Activated B cell treated with CpG ODN at 0.5 μM for 24 hours (primary cell): ENCODE measurements at regions not wholly inside any gene's neighbourhood (a gene's known extent, or its start where the extent isn't known, plus 50 kb on each side); places are given as distances from the start of the nearest gene placed in this dataset.

ENCODE experiments used
- ATAC-seq: fragments of 200-7000 bp; cut with Tn5 transposase; one replicate; pipeline ENCODE4 v1.10.0; 2021; ENCODE audit warnings: low read depth, mild to moderate bottlenecking, moderate library complexity
- CTCF ChIA-PET: fragments of 350-600 bp; sonication (Branson Sonifier 250); formaldehyde crosslinking; loops from one replicate; lab custom pipeline; 2021; ENCODE audit warnings: antibody characterized with exemption; lab: Charles Lee
- POLR2A ChIA-PET: fragments of 350-600 bp; sonication (Branson Sonifier 250); formaldehyde crosslinking; loops from one replicate; lab custom pipeline; 2021; ENCODE audit warnings: antibody characterized with exemption; lab: Charles Lee
- DNase-seq: peaks from one replicate; pipeline ENCODE4 v3.0.0; 2022
- H3K27ac Mint-ChIP-seq: one replicate; pipeline ENCODE4 v1.8.0; 2020; ENCODE audit warnings: mixed read lengths
- H3K27me3 Mint-ChIP-seq: one replicate; pipeline ENCODE4 v1.8.0; 2021; ENCODE audit warnings: mixed read lengths
- H3K36me3 Mint-ChIP-seq: one replicate; pipeline ENCODE4 v1.8.0; 2021; ENCODE audit warnings: low read depth, mixed read lengths
- H3K4me1 Mint-ChIP-seq: one replicate; pipeline ENCODE4 v1.8.0; 2021; ENCODE audit warnings: mixed read lengths
- H3K4me3 Mint-ChIP-seq: one replicate; pipeline ENCODE4 v1.8.0; 2020; ENCODE audit warnings: mild to moderate bottlenecking, mixed read lengths
- H3K9me3 Mint-ChIP-seq: one replicate; pipeline ENCODE4 v1.8.0; 2020; ENCODE audit warnings: mixed read lengths
- intact Hi-C: fragments of 100-400 bp; cut with micrococcal nuclease; formaldehyde crosslinking; loops from one replicate; pipeline ENCODE4 v1.15.1; 2024
- TF ChIP-seq, protein P1 (sequence below): fragments of 200-600 bp; IDR thresholded peaks from one replicate; pipeline ENCODE4 v1.8.0; 2022; ENCODE audit warnings: antibody characterized with exemption, mild to moderate bottlenecking

DNA sequence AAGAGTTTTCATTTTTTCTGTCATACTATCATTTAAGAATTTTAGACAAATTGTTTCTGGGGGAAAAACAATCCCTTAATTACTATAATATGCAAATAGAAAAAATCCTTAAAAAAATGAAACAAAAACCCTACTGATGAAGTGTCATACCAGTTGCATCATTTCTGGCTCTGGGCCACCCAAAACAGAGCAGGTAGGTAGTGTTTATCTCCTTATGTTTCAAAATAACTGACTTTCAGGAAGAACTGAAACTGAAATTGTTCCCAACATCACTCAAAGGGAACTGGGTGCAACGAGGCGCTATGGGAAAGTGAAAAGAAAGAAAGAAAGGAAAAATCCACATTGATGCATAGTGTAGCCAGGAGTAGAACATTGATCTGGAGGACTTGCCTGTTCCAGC is 653.1 kb upstream of the SOX9 start:
- intact Hi-C loops: no loop called here
- no peaks in the 10 kb centered on the region for H3K27me3 Mint-ChIP-seq
- POLR2A ChIA-PET: no interaction called here
- H3K4me1 Mint-ChIP-seq: no peaks in the 10 kb centered on the region
- H3K4me3 Mint-ChIP-seq: no peak overlapping the region
- CTCF ChIA-PET: no interaction called here
- ATAC-seq: no peak
- no peaks in the 10 kb centered on the region for H3K36me3 Mint-ChIP-seq
- H3K9me3 Mint-ChIP-seq: peaks cover 5% of the 10 kb centered on the region
- no peak overlapping the region for H3K27ac Mint-ChIP-seq
- TF ChIP-seq, protein P1, sequence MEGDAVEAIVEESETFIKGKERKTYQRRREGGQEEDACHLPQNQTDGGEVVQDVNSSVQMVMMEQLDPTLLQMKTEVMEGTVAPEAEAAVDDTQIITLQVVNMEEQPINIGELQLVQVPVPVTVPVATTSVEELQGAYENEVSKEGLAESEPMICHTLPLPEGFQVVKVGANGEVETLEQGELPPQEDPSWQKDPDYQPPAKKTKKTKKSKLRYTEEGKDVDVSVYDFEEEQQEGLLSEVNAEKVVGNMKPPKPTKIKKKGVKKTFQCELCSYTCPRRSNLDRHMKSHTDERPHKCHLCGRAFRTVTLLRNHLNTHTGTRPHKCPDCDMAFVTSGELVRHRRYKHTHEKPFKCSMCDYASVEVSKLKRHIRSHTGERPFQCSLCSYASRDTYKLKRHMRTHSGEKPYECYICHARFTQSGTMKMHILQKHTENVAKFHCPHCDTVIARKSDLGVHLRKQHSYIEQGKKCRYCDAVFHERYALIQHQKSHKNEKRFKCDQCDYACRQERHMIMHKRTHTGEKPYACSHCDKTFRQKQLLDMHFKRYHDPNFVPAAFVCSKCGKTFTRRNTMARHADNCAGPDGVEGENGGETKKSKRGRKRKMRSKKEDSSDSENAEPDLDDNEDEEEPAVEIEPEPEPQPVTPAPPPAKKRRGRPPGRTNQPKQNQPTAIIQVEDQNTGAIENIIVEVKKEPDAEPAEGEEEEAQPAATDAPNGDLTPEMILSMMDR: no peak
- DNase-seq: no peak

DNA sequence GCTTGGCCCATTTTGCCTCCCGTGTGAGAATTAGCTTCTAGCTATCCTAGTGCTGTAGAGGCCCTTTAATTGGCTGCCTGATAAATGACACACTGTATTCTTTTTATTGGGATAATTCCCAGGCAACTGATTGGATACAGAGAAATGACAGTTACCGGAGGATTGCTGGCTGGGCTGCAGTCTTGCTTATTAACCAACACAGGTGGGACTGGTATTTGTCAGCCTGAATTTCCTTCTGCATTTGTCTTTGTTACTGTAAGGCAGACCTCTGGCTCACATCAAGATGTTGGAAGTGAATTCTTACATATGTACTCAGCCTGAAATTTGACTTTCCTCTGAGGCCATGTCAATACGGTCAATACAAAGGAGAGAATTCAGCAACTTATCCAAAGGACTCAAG is 650.8 kb upstream of the SOX9 start:
- Mint-ChIP-seq H3K27me3 (no peaks in the 10 kb centered on the region), H3K9me3 (peaks cover 5% of the 10 kb centered on the region), H3K4me3 (no peak overlapping the region), H3K4me1 (no peaks in the 10 kb centered on the region), H3K36me3 (no peaks in the 10 kb centered on the region), H3K27ac (no peak overlapping the region)
- ATAC-seq (no peak), DNase-seq (no peak)
- intact Hi-C loops: no loop called here
- TF ChIP-seq, protein P1: no peak
- ChIA-PET POLR2A (no interaction called here), CTCF (no interaction called here)

DNA sequence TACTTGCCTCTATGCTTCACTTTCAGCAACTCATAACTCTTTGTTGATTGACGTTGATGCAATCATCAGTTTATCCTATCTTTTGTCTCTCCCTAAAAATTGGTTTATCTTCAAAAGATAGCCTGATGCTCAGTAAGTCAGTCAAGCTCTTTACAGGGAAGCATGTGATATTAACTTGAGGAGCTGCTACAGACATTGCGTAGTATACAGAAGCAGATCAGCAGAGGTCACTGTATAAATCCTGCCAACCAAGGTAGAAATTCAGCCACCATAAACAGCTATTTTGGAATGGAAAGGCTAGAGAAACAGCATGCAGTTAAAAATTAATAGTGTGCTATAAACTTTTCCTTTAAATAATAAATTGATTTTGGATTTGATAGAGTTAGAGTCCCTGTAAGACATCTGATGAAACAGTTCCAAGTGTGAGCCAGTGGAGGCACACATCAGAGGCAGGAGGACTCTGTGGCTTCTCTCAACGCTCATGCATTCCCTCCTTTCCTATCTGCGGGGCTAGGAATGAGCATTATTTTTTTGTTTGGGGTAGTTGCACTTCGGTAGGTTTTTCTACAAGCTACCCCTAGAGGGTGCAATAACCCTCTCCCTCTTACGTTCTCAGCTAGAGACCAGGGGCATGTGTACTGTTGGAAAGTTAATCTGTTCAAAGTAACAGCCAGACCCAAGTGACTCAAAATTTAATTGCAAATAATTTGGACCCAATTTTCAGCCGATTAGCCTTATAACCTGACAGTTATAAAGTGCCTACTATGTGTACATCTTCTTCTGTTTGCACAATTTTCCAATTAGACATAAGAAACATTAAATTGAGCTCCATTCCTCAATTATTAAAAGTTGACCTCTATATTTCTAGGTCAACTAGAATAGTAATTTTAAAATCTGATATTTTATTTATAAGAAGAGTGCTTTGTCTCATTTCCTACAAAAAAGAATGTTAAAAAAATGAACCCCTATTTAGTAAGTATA is 647.7 kb upstream of the SOX9 start:
- Mint-ChIP-seq H3K27ac (no peak overlapping the region), H3K9me3 (no peaks in the 10 kb centered on the region), H3K36me3 (no peaks in the 10 kb centered on the region), H3K4me1 (no peaks in the 10 kb centered on the region), H3K4me3 (no peak overlapping the region), H3K27me3 (no peaks in the 10 kb centered on the region)
- ChIA-PET CTCF (no interaction called here), POLR2A (no interaction called here)
- ATAC-seq (no peak), DNase-seq (no peak)
- intact Hi-C loops: no loop called here
- TF ChIP-seq, protein P1: no peak

DNA sequence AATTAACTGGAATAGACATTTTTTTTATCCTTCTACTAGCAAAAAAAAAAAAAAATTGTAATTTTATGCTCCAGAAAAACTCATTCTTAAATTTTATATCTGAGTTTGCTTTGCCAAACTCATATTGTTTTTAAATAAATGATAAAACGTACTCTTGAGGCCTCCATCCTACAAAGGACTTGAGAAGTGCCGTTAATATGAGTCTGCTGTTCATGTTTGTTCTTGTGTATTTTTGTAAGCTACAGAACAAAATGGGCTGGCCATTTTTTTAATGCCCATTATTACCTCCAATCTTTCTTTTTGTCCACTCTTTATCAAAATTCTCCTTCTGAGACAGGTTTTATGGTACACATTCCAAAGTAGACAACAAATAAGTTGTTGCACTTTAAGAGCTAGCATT is 643.5 kb upstream of the SOX9 start:
- ChIA-PET CTCF (no interaction called here), POLR2A (no interaction called here)
- H3K36me3 Mint-ChIP-seq: no peaks in the 10 kb centered on the region
- H3K4me3 Mint-ChIP-seq: no peak overlapping the region
- intact Hi-C loops: no loop called here
- H3K4me1 Mint-ChIP-seq: no peaks in the 10 kb centered on the region
- ATAC-seq (no peak), DNase-seq (no peak)
- H3K9me3 Mint-ChIP-seq: no peaks in the 10 kb centered on the region
- H3K27ac Mint-ChIP-seq: no peak overlapping the region
- TF ChIP-seq, protein P1: no peak
- H3K27me3 Mint-ChIP-seq: no peaks in the 10 kb centered on the region

DNA sequence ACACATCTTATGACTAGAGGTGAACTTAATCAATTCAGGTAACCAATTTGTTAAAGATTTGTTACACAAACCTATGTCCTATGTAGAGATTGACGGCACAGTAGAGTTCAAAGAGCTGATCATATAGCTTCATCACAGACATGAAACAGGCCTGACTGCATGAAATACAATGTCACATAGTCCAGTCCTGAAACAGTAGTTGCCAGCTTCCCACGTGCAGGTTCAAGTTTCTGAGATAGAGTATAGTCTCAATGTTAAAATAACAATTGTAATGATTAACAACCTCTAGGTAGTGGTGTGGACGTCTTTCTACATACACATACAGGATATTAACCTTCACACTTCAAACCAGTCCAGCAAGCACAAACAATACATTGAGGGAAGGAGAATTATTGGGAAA is 640.7 kb upstream of the SOX9 start:
- DNase-seq (no peak), ATAC-seq (no peak)
- TF ChIP-seq, protein P1: no peak
- H3K4me1 Mint-ChIP-seq: no peaks in the 10 kb centered on the region
- no peaks in the 10 kb centered on the region for H3K9me3 Mint-ChIP-seq
- POLR2A ChIA-PET: no interaction called here
- no peak overlapping the region for H3K27ac Mint-ChIP-seq
- no peaks in the 10 kb centered on the region for H3K27me3 Mint-ChIP-seq
- CTCF ChIA-PET: no interaction called here
- H3K36me3 Mint-ChIP-seq: no peaks in the 10 kb centered on the region
- H3K4me3 Mint-ChIP-seq: no peak overlapping the region
- intact Hi-C loops: no loop called here
